H9 (cell line): ENCODE measurements at regions not wholly inside any gene's neighbourhood (a gene's known extent, or its start where the extent isn't known, plus 50 kb on each side); places are given as distances from the start of the nearest gene placed in this dataset.

Experiments used
- DNase-seq: peaks from one replicate; pipeline ENCODE4 v3.0.0-alpha.2; 2017
- H2AFZ ChIP-seq: one replicate; pipeline ENCODE4 v1.6.1; 2013; ENCODE audit warnings: mild to moderate bottlenecking, low read length, control low read depth, moderate library complexity
- H2AK5ac ChIP-seq: 2 replicates; pipeline ENCODE4 v1.6.1; 2013; ENCODE audit warnings: low read length, control low read depth, mixed read lengths; ENCODE audit not compliant: insufficient read length
- H2BK120ac ChIP-seq: one replicate; pipeline ENCODE4 v1.6.1; 2013; ENCODE audit warnings: low read depth, mild to moderate bottlenecking, low read length, control low read depth, inconsistent platforms; ENCODE audit not compliant: poor library complexity, severe bottlenecking
- H2BK12ac ChIP-seq: 2 replicates; pipeline ENCODE4 v1.6.1; 2013; ENCODE audit warnings: low read length, control low read depth, mixed read lengths, low read depth; ENCODE audit not compliant: insufficient read length
- H2BK15ac ChIP-seq: 2 replicates; pipeline ENCODE4 v1.6.1; 2013; ENCODE audit warnings: low read depth, low read length, control low read depth
- H2BK20ac ChIP-seq: one replicate; pipeline ENCODE4 v1.6.1; 2013; ENCODE audit warnings: low read depth, mild to moderate bottlenecking, low read length, control low read depth, inconsistent platforms; ENCODE audit not compliant: poor library complexity, severe bottlenecking
- H2BK5ac ChIP-seq: 2 replicates; pipeline ENCODE4 v1.6.1; 2013; ENCODE audit warnings: low read length, control low read depth, mixed read lengths; ENCODE audit not compliant: insufficient read length
- H3K14ac ChIP-seq: 2 replicates; pipeline ENCODE4 v1.6.1; 2013; ENCODE audit warnings: low read length, control low read depth; ENCODE audit not compliant: insufficient read depth
- H3K18ac ChIP-seq: 2 replicates; pipeline ENCODE4 v1.6.1; 2013; ENCODE audit warnings: low read depth, mild to moderate bottlenecking, mixed read lengths, low read length, control low read depth; ENCODE audit not compliant: insufficient read length
- H3K23ac ChIP-seq: 2 replicates; pipeline ENCODE4 v1.6.1; 2013; ENCODE audit warnings: low read length, control low read depth, mixed read lengths, low read depth; ENCODE audit not compliant: insufficient read length
- H3K23me2 ChIP-seq: 2 replicates; pipeline ENCODE4 v1.6.1; 2013; ENCODE audit warnings: low read depth, mild to moderate bottlenecking, mixed read lengths, low read length, control low read depth; ENCODE audit not compliant: insufficient read length, poor library complexity, severe bottlenecking
- H3K27ac ChIP-seq: 2 replicates; pipeline ENCODE4 v1.5.1; 2013; ENCODE audit warnings: low read length, control low read depth, mixed read lengths, low read depth; ENCODE audit not compliant: insufficient read length
- H3K27me3 ChIP-seq: 2 replicates; pipeline ENCODE4 v1.6.1; 2013; ENCODE audit warnings: low read length, control low read depth, inconsistent platforms; ENCODE audit not compliant: insufficient read depth
- H3K4ac ChIP-seq: 2 replicates; pipeline ENCODE4 v1.6.1; 2013; ENCODE audit warnings: low read depth, mild to moderate bottlenecking, control low read depth, inconsistent platforms, low read length, moderate library complexity
- H3K4me1 ChIP-seq: 2 replicates; pipeline ENCODE4 v1.6.1; 2013; ENCODE audit warnings: low read length, control low read depth, inconsistent platforms; ENCODE audit not compliant: insufficient read depth
- H3K4me2 ChIP-seq: 2 replicates; pipeline ENCODE4 v1.6.1; 2013; ENCODE audit warnings: low read length, control low read depth, mixed read lengths; ENCODE audit not compliant: insufficient read length, insufficient read depth
- H3K56ac ChIP-seq: 2 replicates; pipeline ENCODE4 v1.6.1; 2013; ENCODE audit warnings: low read depth, mild to moderate bottlenecking, mixed read lengths, low read length, control low read depth; ENCODE audit not compliant: insufficient read length
- H3K79me1 ChIP-seq: 2 replicates; pipeline ENCODE4 v1.6.1; 2013; ENCODE audit warnings: low read depth, mild to moderate bottlenecking, moderate library complexity, low read length, control low read depth, inconsistent platforms; ENCODE audit not compliant: insufficient read depth, poor library complexity, severe bottlenecking
- H3K79me2 ChIP-seq: 2 replicates; pipeline ENCODE4 v1.6.1; 2013; ENCODE audit warnings: low read length, control low read depth, inconsistent platforms; ENCODE audit not compliant: insufficient read depth
- H3K9ac ChIP-seq: 2 replicates; pipeline ENCODE4 v1.6.1; 2013; ENCODE audit warnings: low read length, control low read depth, mixed read lengths; ENCODE audit not compliant: insufficient read length; ENCODE audit errors: extremely low read depth
- H3K9me3 ChIP-seq: one replicate; pipeline ENCODE4 v1.6.1; 2013; ENCODE audit warnings: low read depth, low read length, inconsistent platforms; ENCODE audit not compliant: control insufficient read depth
- H3T11ph ChIP-seq: one replicate; pipeline ENCODE4 v1.6.1; 2013; ENCODE audit warnings: mild to moderate bottlenecking, low read length, control low read depth, inconsistent platforms
- H4K20me1 ChIP-seq: one replicate; pipeline ENCODE4 v1.6.1; 2013; ENCODE audit not compliant: control insufficient read depth, insufficient read length, insufficient read depth
- H4K5ac ChIP-seq: 2 replicates; pipeline ENCODE4 v1.6.1; 2013; ENCODE audit warnings: low read depth, mild to moderate bottlenecking, mixed read lengths, low read length, control low read depth; ENCODE audit not compliant: insufficient read length
- H4K8ac ChIP-seq: replicated peaks from 2 replicates; pipeline ENCODE4 v1.6.1; 2013; ENCODE audit warnings: low read length, control low read depth, mixed read lengths, low read depth; ENCODE audit not compliant: insufficient read length
- H4K91ac ChIP-seq: 2 replicates; pipeline ENCODE4 v1.6.1; 2013; ENCODE audit warnings: low read depth, mild to moderate bottlenecking, moderate library complexity, mixed read lengths, low read length, control low read depth; ENCODE audit not compliant: insufficient read length
- H3K27ac Mint-ChIP-seq, 3 experiments: 2 replicates in 2 of 3; 3 replicates in 1 of 3; pipeline ENCODE4 v1.8.0; 2020 to 2021; ENCODE audit warnings: mixed read lengths in 3 of 3, mild to moderate bottlenecking in 1 of 3, moderate library complexity in 1 of 3
- H3K27me3 Mint-ChIP-seq: 2 replicates; pipeline ENCODE4 v1.8.0; 2021; ENCODE audit warnings: low read depth, mild to moderate bottlenecking, moderate library complexity, mixed read lengths
- H3K36me3 Mint-ChIP-seq, 3 experiments: 2 replicates in 2 of 3; 3 replicates in 1 of 3; pipeline ENCODE4 v1.8.0; 2020 to 2021; ENCODE audit warnings: low read depth in 3 of 3, mixed read lengths in 3 of 3; ENCODE audit not compliant: insufficient read depth in 1 of 3
- H3K4me1 Mint-ChIP-seq, 2 experiments: 2 replicates each; pipeline ENCODE4 v1.8.0; 2020; ENCODE audit warnings: mixed read lengths in 2 of 2
- H3K4me3 Mint-ChIP-seq, 2 experiments: 2 replicates in 1 of 2; 3 replicates in 1 of 2; pipeline ENCODE4 v1.8.0; 2020 to 2021; ENCODE audit warnings: mild to moderate bottlenecking in 2 of 2, mixed read lengths in 2 of 2, moderate library complexity in 1 of 2
- H3K9me3 Mint-ChIP-seq, 2 experiments: 2 replicates in 1 of 2; 3 replicates in 1 of 2; pipeline ENCODE4 v1.8.0; 2020; ENCODE audit warnings: mild to moderate bottlenecking in 2 of 2, mixed read lengths in 2 of 2, moderate library complexity in 1 of 2
- TF ChIP-seq, protein P1 (sequence below): fragments of 200-600 bp; sonication (generic); conservative IDR thresholded peaks from 3 replicates; pipeline ENCODE4 v1.8.0; 2021; ENCODE audit warnings: antibody characterized with exemption, mild to moderate bottlenecking

DNA sequence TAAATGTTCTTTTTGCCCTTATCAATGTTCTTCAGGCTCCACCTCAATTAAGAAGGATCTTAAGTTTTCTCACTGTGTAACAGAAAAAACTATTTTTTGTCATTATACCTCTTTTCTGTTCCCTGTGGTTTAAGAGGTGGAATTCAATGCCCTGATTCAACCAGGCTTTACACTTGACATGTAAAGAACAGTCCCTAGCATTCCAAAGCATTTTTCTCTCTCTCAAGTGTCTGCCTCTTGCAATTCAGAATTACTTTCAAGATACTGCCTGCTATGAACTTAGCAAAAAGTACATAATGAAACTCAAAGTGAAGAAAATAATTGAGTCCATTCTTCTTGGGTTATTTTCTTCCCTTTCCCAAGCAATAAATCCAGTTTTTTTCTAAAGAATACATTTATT, 160.6 kb upstream of the NOL4 start:
- Mint-ChIP-seq H3K4me3 (no peak overlapping the region), H3K27me3 (no peaks in the 10 kb centered on the region), H3K4me1 (no peaks in the 10 kb centered on the region), H3K27ac (no peak overlapping the region), H3K9me3 (peaks cover 4% of the 10 kb centered on the region in 2 experiments; a peak in 2 of 5 replicates), H3K36me3 (peaks cover 0 to 9% (median 4%) of the 10 kb centered on the region in 3 experiments; a peak in 4 of 7 replicates)
- Histone ChIP-seq H2BK20ac (no peak overlapping the region), H2BK5ac (no peak overlapping the region), H3K79me1 (no peaks in the 10 kb centered on the region), H2AK5ac (no peak overlapping the region), H3T11ph (no peak overlapping the region), H3K79me2 (no peaks in the 10 kb centered on the region), H4K91ac (no peak overlapping the region), H4K5ac (no peak overlapping the region), H3K18ac (no peak overlapping the region), H3K14ac (no peak overlapping the region), H2BK120ac (no peak overlapping the region), H3K9me3 (no peaks in the 10 kb centered on the region), H3K27me3 (no peaks in the 10 kb centered on the region), H3K23me2 (no peaks in the 10 kb centered on the region), H4K20me1 (no peaks in the 10 kb centered on the region), H3K4ac (no peak overlapping the region), H2AFZ (no peak overlapping the region), H3K27ac (no peak overlapping the region), H3K56ac (no peak overlapping the region), H2BK15ac (no peak overlapping the region), H3K4me2 (no peak overlapping the region), H4K8ac (no peak overlapping the region), H2BK12ac (no peak overlapping the region), H3K23ac (no peak overlapping the region), H3K9ac (no peak overlapping the region), H3K4me1 (no peaks in the 10 kb centered on the region)
- no peak for DNase-seq
- TF ChIP-seq, protein P1, sequence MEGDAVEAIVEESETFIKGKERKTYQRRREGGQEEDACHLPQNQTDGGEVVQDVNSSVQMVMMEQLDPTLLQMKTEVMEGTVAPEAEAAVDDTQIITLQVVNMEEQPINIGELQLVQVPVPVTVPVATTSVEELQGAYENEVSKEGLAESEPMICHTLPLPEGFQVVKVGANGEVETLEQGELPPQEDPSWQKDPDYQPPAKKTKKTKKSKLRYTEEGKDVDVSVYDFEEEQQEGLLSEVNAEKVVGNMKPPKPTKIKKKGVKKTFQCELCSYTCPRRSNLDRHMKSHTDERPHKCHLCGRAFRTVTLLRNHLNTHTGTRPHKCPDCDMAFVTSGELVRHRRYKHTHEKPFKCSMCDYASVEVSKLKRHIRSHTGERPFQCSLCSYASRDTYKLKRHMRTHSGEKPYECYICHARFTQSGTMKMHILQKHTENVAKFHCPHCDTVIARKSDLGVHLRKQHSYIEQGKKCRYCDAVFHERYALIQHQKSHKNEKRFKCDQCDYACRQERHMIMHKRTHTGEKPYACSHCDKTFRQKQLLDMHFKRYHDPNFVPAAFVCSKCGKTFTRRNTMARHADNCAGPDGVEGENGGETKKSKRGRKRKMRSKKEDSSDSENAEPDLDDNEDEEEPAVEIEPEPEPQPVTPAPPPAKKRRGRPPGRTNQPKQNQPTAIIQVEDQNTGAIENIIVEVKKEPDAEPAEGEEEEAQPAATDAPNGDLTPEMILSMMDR, result no peak
